Sigmoid colon (tissue), 6 donors: ENCODE measurements at regions not wholly inside any gene's neighbourhood (a gene's known extent, or its start where the extent isn't known, plus 50 kb on each side); places are given as distances from the start of the nearest gene placed in this dataset.
"Not testable (repeated sequence)": the region's sequence is repeated elsewhere in the genome, so short reads cannot be mapped to it uniquely, and the experiment has no call there.

Source experiments
- DNase-seq: peaks from one replicate; pipeline ENCODE4 v3.0.0-alpha.2; 2019
- H3K27ac ChIP-seq, 4 donors: fragments of 200-600 bp; sonication (generic); one replicate each; pipeline ENCODE4 v1.5.1; 2016 to 2019; ENCODE audit warnings: mild to moderate bottlenecking in 1 of 4
- H3K27me3 ChIP-seq, 3 donors: fragments of 200-600 bp; sonication (generic); one replicate each; pipeline ENCODE4 v1.5.1; 2019; ENCODE audit warnings: mild to moderate bottlenecking in 1 of 3
- H3K36me3 ChIP-seq, 4 donors: fragments of 200-600 bp; sonication (generic); one replicate each; pipeline ENCODE4 v1.5.1; 2016 to 2019
- H3K4me1 ChIP-seq, 4 donors: fragments of 200-600 bp; sonication (generic); one replicate each; pipeline ENCODE4 v1.5.1; 2017 to 2019
- H3K4me3 ChIP-seq, 4 donors: fragments of 200-600 bp; sonication (generic); one replicate each; pipeline ENCODE4 v1.5.1; 2017 to 2019; ENCODE audit warnings: mild to moderate bottlenecking in 2 of 4, moderate library complexity in 1 of 4
- H3K9me3 ChIP-seq, 4 donors: fragments of 200-600 bp in 3 of 4; sonication (generic) in 3 of 4; one replicate each; pipeline versions ENCODE4 v1.5.1 to v1.6.1; 2013 to 2019
- EP300 ChIP-seq, 4 donors: sonication (generic); formaldehyde crosslinking; IDR thresholded peaks; one replicate each; pipeline ENCODE4 v1.6.1; 2017; ENCODE audit warnings: antibody characterized with exemption in 4 of 4
- POLR2A ChIP-seq, 2 donors: fragments of 450-650 bp; IDR thresholded peaks; one replicate each; pipeline ENCODE4 v1.6.1; 2016; ENCODE audit warnings: antibody characterized with exemption in 2 of 2, mild to moderate bottlenecking in 2 of 2, moderate library complexity in 2 of 2
- POLR2AphosphoS5 ChIP-seq, 4 donors: sonication (generic); formaldehyde crosslinking; IDR thresholded peaks; one replicate each; pipeline ENCODE4 v1.6.1; 2017; ENCODE audit warnings: antibody characterized with exemption in 4 of 4
- WGBS, 2 donors: extraction: QIAGEN DNeasy Blood & Tissue Kit; methylation state at CpG; one replicate each; pipeline ENCODE4 v1.1.7; 2013; 5-methylcytosine and 5-hydroxymethylcytosine counted together
- intact Hi-C: fragments of 100-400 bp; cut with DNase I; formaldehyde crosslinking; loops from one replicate; pipeline ENCODE4 v1.15.1; 2023
- TF ChIP-seq, protein P1 (sequence below), 4 experiments: fragments of 450-650 bp in 3 of 4; fragments of 200-600 bp in 1 of 4; IDR thresholded peaks; one replicate each; pipeline ENCODE4 v1.5.1; 2016 to 2019; ENCODE audit warnings: antibody characterized with exemption in 4 of 4, mild to moderate bottlenecking in 3 of 4, moderate library complexity in 2 of 4
- donor health status: healthy with polysubstance abuse.
- donor health status: healthy.

DNA sequence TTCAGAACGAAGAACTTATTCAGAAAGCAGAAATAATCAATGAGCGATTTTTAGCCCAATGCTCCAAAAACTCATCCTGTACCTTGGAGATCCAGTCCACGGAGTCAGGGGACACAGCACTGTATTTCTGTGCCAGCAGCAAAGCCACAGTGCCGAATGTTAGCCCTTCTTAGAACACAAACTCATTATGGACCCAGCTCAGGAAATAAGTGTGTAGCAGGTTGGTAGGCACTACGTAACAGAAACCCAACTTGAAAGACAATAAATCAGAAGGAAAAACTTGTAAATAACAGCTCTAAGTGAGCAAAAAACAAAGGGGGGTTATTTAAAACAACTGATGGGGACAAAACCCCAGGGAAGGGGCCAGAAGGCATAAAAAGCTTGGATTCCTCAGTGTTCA is 112.0 kb upstream of the PRSS1 start:
- H3K27ac ChIP-seq: no peak overlapping the region
- H3K4me3 ChIP-seq: no peak overlapping the region
- intact Hi-C loops: no loop called here
- H3K36me3 ChIP-seq: no peaks in the 10 kb centered on the region
- no peaks in the 10 kb centered on the region for H3K4me1 ChIP-seq
- peaks cover 0 to 10% (median 0%) of the 10 kb centered on the region in 3 donors for H3K27me3 ChIP-seq
- TF ChIP-seq, protein P1, sequence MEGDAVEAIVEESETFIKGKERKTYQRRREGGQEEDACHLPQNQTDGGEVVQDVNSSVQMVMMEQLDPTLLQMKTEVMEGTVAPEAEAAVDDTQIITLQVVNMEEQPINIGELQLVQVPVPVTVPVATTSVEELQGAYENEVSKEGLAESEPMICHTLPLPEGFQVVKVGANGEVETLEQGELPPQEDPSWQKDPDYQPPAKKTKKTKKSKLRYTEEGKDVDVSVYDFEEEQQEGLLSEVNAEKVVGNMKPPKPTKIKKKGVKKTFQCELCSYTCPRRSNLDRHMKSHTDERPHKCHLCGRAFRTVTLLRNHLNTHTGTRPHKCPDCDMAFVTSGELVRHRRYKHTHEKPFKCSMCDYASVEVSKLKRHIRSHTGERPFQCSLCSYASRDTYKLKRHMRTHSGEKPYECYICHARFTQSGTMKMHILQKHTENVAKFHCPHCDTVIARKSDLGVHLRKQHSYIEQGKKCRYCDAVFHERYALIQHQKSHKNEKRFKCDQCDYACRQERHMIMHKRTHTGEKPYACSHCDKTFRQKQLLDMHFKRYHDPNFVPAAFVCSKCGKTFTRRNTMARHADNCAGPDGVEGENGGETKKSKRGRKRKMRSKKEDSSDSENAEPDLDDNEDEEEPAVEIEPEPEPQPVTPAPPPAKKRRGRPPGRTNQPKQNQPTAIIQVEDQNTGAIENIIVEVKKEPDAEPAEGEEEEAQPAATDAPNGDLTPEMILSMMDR (IDR thresholded peaks at IDR 0.05): no peak
- TF ChIP-seq POLR2AphosphoS5 (IDR thresholded peaks at IDR 0.05) (no peak), EP300 (IDR thresholded peaks at IDR 0.05) (no peak), POLR2A (IDR thresholded peaks at IDR 0.05) (no peak)
- WGBS, 2 donors: 43 to 55% methylated on average over 5 of the region's 5 CpGs
- DNase-seq: no peak
- H3K9me3 ChIP-seq: no peaks in the 10 kb centered on the region

DNA sequence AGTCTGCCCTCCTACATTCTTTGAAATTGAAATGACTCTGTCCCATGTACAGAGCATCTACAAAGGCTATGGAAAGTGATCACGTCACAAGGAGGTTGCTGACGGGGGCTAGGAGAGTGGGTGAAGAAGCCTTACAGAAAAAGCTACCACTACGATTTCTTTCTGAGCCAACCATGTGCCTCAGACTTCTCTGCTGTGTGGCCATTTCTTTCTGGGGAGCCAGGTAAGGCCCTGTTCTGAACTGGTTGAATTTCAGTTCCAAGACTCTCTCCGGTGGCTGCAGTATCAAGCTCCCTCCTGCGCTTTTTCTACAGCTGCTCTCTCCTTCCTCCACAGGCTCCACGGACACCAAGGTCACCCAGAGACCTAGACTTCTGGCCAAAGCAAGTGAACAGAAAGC is 112.5 kb upstream of the PRSS1 start:
- no peak for DNase-seq
- no peak overlapping the region for H3K27ac ChIP-seq
- intact Hi-C loops: no loop called here
- peaks cover 0 to 10% (median 0%) of the 10 kb centered on the region in 3 donors for H3K27me3 ChIP-seq
- WGBS, 2 donors: 61 to 78% methylated on average over 6 of the region's 6 CpGs
- no peak overlapping the region for H3K4me3 ChIP-seq
- H3K36me3 ChIP-seq: no peaks in the 10 kb centered on the region
- H3K9me3 ChIP-seq: no peaks in the 10 kb centered on the region
- no peaks in the 10 kb centered on the region for H3K4me1 ChIP-seq
- TF ChIP-seq POLR2A (IDR thresholded peaks at IDR 0.05) (no peak), EP300 (IDR thresholded peaks at IDR 0.05) (no peak)
- TF ChIP-seq, protein P1 (IDR thresholded peaks at IDR 0.05): no peak

DNA sequence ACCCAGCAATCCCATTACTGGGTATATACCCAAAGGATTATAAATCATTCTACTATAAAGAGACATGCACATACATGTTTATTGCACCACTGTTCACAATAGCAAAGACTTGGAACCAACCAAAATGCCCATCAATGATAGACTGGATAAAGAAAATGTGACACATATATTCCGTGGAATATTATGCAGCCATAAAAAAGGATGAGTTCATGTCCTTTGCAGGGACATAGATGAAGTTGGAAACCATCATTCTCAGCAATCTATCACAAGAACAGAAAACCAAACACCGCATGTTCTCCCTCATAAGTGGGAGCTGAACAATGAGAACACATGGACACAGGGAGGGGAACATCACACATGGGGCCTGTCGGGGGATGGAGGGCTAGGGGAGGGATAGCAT is 113.2 kb upstream of the PRSS1 start:
- H3K4me3 ChIP-seq, H3K27ac ChIP-seq, DNase-seq, H3K27me3 ChIP-seq, H3K9me3 ChIP-seq, H3K36me3 ChIP-seq, intact Hi-C loops, H3K4me1 ChIP-seq: not testable (repeated sequence)
- 88 to 93% methylated on average over 3 of the region's 3 CpGs for WGBS, 2 donors

DNA sequence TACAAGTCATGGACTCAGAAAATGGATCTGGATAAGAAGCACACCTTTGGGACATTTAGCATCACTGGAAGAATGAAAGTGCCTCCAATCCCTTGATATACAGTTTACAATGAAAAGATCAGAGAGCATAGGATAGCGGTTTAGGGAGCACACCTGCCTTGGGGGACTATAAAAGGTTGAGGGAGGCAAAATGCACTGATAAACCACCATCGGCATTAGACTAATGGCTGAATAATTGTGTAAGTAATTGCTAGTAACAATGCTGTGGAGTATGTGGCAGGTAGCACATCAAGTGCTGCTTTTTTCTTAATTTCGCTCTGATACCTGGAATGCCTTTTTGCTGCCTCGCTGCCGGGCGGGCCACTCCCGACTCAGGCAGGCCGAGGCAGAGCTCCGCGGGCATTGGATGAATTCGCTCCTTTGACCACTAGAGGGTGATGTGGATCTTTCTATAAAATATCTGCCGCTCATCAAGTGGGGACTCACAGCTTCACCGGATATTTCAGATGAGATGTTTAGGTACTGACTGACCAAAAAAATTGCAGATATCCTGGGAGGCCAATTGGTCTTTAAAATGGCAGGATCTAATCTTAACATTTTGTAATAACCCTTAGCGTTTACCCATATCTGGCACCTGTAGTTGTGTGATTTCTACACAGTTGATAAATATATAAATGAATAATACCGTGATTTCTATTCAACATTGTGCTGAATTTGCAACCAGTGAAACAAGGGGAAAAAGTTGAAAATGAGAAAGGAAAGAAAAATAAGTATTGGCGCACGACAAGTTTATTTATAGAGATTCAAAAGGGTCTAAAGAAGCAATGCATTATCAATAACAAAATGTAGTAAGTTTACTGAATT is 116.8 kb upstream of the PRSS1 start:
- Histone ChIP-seq H3K4me1 (peaks cover 0 to 7% (median 2%) of the 10 kb centered on the region in 4 donors), H3K27ac (no peak overlapping the region), H3K4me3 (no peak overlapping the region), H3K36me3 (no peaks in the 10 kb centered on the region), H3K9me3 (no peaks in the 10 kb centered on the region), H3K27me3 (peaks cover 0 to 10% (median 0%) of the 10 kb centered on the region in 3 donors)
- TF ChIP-seq, protein P1 (IDR thresholded peaks at IDR 0.05): peak; percentile 36 to 75 (median 50)
- TF ChIP-seq POLR2A (IDR thresholded peaks at IDR 0.05): no peak
- intact Hi-C loops: loop anchor here (1.0 kb wide), 1 partner anchor 151 kb away; no protein-coding TSS in a partner anchor
- DNase-seq: no peak
- WGBS, 2 donors: 19 to 27% methylated on average over 17 of the region's 17 CpGs

DNA sequence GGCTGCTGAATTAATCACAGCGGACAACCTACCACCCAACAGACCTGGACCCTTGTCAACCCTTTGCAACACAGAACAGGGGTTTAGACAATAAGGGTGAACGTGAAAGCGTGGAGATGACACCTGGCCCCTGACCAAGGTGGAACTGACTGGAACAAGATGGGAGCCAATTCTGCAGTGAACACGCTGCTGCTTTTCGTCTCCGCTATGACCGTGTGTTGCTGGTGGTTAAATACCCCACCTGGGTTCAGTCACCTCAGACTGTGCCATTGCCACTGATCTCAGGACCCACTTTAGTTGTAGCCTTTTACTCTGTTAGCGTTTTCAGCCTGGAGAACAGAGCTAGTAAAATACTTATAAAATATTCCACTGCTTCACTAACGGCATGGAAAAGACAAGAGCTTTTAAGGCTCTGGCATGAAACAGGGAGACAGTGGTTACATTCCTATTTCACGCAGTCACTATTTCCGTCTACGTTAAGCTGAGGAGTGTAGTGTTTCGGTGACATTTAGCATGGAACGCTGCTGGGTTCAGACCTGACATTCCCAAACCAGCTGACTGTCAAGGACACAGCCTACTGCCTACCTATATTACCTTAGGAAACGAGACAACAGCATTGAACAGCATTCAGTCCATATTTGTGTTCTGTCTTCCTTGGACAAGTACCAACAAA is 119.5 kb upstream of the PRSS1 start:
- intact Hi-C loops: no loop called here
- peaks cover 0 to 7% (median 2%) of the 10 kb centered on the region in 4 donors for H3K4me1 ChIP-seq
- no peaks in the 10 kb centered on the region for H3K36me3 ChIP-seq
- TF ChIP-seq POLR2A (IDR thresholded peaks at IDR 0.05): no peak
- no peak for TF ChIP-seq EP300 (IDR thresholded peaks at IDR 0.05)
- TF ChIP-seq, protein P1 (IDR thresholded peaks at IDR 0.05): no peak
- no peak for TF ChIP-seq POLR2AphosphoS5 (IDR thresholded peaks at IDR 0.05)
- no peak for DNase-seq
- WGBS, 2 donors: 67 to 77% methylated on average over 15 of the region's 15 CpGs
- H3K9me3 ChIP-seq: no peaks in the 10 kb centered on the region
- H3K27ac ChIP-seq: peak overlapping the region in 1 of 4 donors; percentile 39
- peaks cover 0 to 10% (median 0%) of the 10 kb centered on the region in 3 donors for H3K27me3 ChIP-seq
- no peak overlapping the region for H3K4me3 ChIP-seq
